Keratinocyte (primary cell): ENCODE measurements at regions not wholly inside any gene's neighbourhood (a gene's known extent, or its start where the extent isn't known, plus 50 kb on each side); places are given as distances from the start of the nearest gene placed in this dataset.

Experiments used
- DNase-seq: peaks from one replicate; pipeline ENCODE4 v3.0.0-alpha.2; 2011; ENCODE audit warnings: low read depth, missing footprints, low spot score
- FAIRE-seq: peaks from 2 replicates; lab custom pipeline; 2011; peaks lifted over from hg19 to GRCh38; lab: Jason Lieb, UNC
- H2AFZ ChIP-seq: 2 replicates; pipeline ENCODE4 v1.6.0; 2012; ENCODE audit warnings: low read length, control low read depth, inconsistent platforms; ENCODE audit not compliant: control insufficient read depth
- H3K27ac ChIP-seq: 2 replicates; pipeline ENCODE4 v1.5.1; 2011; ENCODE audit warnings: low read length; ENCODE audit not compliant: control insufficient read depth, insufficient read depth
- H3K27me3 ChIP-seq: 3 replicates; pipeline ENCODE4 v1.6.0; 2011; ENCODE audit warnings: low read length; ENCODE audit not compliant: control insufficient read depth, insufficient read depth; ENCODE audit errors: extremely low read depth
- H3K36me3 ChIP-seq, 2 experiments: 2 replicates in 1 of 2; 3 replicates in 1 of 2; pipeline ENCODE4 v1.5.1; 2011; ENCODE audit warnings: low read length in 2 of 2, mild to moderate bottlenecking in 1 of 2; ENCODE audit not compliant: control insufficient read depth in 2 of 2, insufficient read depth in 2 of 2; ENCODE audit errors: extremely low read depth in 1 of 2
- H3K4me1 ChIP-seq: 3 replicates; pipeline ENCODE4 v1.5.1; 2011; ENCODE audit warnings: low read length; ENCODE audit not compliant: control insufficient read depth, insufficient read depth; ENCODE audit errors: extremely low read depth
- H3K4me2 ChIP-seq: 3 replicates; pipeline ENCODE4 v1.6.0; 2011; ENCODE audit warnings: low read depth, low read length; ENCODE audit not compliant: control insufficient read depth, insufficient read depth; ENCODE audit errors: extremely low read depth
- H3K4me3 ChIP-seq, 3 experiments: fragments of 200-600 bp in 1 of 3; sonication (generic) in 1 of 3; 2 replicates in 2 of 3; 3 replicates in 1 of 3; pipeline ENCODE4 v1.5.1; 2011 to 2016; ENCODE audit warnings: low read length in 3 of 3, mild to moderate bottlenecking in 3 of 3, control low read depth in 2 of 3, inconsistent platforms in 1 of 3, low read depth in 1 of 3, mixed read lengths in 1 of 3, mixed run types in 1 of 3, moderate library complexity in 1 of 3; ENCODE audit not compliant: control insufficient read depth in 2 of 3, insufficient read depth in 2 of 3; ENCODE audit errors: extremely low read depth in 1 of 3
- H3K79me2 ChIP-seq: 2 replicates; pipeline ENCODE4 v1.6.0; 2012; ENCODE audit warnings: low read length; ENCODE audit not compliant: control insufficient read depth, insufficient read depth
- H3K9ac ChIP-seq: 3 replicates; pipeline ENCODE4 v1.6.0; 2011; ENCODE audit warnings: low read length; ENCODE audit not compliant: control insufficient read depth, insufficient read depth; ENCODE audit errors: extremely low read depth
- H3K9me1 ChIP-seq: 3 replicates; pipeline ENCODE4 v1.6.0; 2011; ENCODE audit warnings: low read length; ENCODE audit not compliant: control insufficient read depth, insufficient read depth; ENCODE audit errors: extremely low read depth
- H3K9me3 ChIP-seq: 2 replicates; pipeline ENCODE4 v1.5.1; 2012; ENCODE audit warnings: low read depth, low read length; ENCODE audit not compliant: control insufficient read depth
- H4K20me1 ChIP-seq: 3 replicates; pipeline ENCODE4 v1.6.0; 2011; ENCODE audit warnings: low read length; ENCODE audit not compliant: control insufficient read depth, insufficient read depth; ENCODE audit errors: extremely low read depth
- EZH2 ChIP-seq: IDR thresholded peaks from one replicate; pipeline ENCODE4 v1.6.1; 2012; ENCODE audit warnings: inconsistent platforms, mild to moderate bottlenecking, low read length, moderate library complexity
- dilution Hi-C: fragments of 300-500 bp; cut with MboI; formaldehyde crosslinking; loops from one replicate; pipeline ENCODE4 v1.7.0; 2020; ENCODE audit warnings: low sequenced_read_pairs; ENCODE audit not compliant: extremely low pct_ligation_motif_present
- TF ChIP-seq, protein P1 (sequence below), 3 experiments: IDR thresholded peaks in 1 of 3; conservative IDR thresholded peaks in 1 of 3; optimal IDR thresholded peaks in 1 of 3; 2 replicates in 2 of 3; 3 replicates in 1 of 3; pipeline versions ENCODE3 to v1.5.1; 2011; ENCODE audit warnings: low read length in 3 of 3, mild to moderate bottlenecking in 3 of 3, moderate library complexity in 2 of 3, control low read depth in 1 of 3, inconsistent platforms in 1 of 3; ENCODE audit not compliant: insufficient read depth in 2 of 3; ENCODE audit errors: extremely low read depth in 1 of 3

DNA sequence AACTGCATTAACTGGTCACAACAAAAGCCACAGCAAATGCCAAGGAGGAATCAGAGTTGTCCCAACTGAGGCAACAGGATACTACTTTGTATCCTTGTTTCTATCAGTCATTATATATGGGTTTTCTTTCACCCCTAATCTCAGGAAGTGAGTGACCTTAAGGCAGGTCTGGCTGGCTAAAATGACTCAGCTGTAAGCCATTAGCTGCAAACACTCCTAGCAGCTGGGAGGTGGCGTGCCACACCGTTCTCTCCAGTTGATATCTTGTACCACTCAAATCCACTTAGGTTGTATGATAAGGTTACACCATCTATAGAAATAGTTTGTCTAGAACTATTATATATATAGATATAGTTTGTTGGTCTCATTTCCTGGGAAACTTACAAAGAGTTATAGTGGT, 171.1 kb upstream of the MC4R start:
- Histone ChIP-seq H3K27me3 (no peaks in the 10 kb centered on the region), H3K36me3 (no peaks in the 10 kb centered on the region), H3K9me1 (no peaks in the 10 kb centered on the region), H2AFZ (no peak overlapping the region), H3K79me2 (no peaks in the 10 kb centered on the region), H3K4me3 (no peak overlapping the region), H3K9ac (no peak overlapping the region), H3K4me2 (no peak overlapping the region), H3K27ac (no peak overlapping the region), H3K9me3 (no peaks in the 10 kb centered on the region), H4K20me1 (no peaks in the 10 kb centered on the region), H3K4me1 (no peaks in the 10 kb centered on the region)
- no peak for DNase-seq
- dilution Hi-C loops, result no loop called here
- TF ChIP-seq, protein P1, sequence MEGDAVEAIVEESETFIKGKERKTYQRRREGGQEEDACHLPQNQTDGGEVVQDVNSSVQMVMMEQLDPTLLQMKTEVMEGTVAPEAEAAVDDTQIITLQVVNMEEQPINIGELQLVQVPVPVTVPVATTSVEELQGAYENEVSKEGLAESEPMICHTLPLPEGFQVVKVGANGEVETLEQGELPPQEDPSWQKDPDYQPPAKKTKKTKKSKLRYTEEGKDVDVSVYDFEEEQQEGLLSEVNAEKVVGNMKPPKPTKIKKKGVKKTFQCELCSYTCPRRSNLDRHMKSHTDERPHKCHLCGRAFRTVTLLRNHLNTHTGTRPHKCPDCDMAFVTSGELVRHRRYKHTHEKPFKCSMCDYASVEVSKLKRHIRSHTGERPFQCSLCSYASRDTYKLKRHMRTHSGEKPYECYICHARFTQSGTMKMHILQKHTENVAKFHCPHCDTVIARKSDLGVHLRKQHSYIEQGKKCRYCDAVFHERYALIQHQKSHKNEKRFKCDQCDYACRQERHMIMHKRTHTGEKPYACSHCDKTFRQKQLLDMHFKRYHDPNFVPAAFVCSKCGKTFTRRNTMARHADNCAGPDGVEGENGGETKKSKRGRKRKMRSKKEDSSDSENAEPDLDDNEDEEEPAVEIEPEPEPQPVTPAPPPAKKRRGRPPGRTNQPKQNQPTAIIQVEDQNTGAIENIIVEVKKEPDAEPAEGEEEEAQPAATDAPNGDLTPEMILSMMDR (optimal IDR thresholded peaks at IDR 0.05 in 1 of 3, IDR thresholded peaks at IDR 0.05 in 1 of 3, conservative IDR thresholded peaks at IDR 0.05 in 1 of 3; ENCODE audit: extremely low read depth in 1 of 3, insufficient read depth in 2 of 3, low read length in 3 of 3), result no peak
- no peak for TF ChIP-seq EZH2
- FAIRE-seq, result no peak

DNA sequence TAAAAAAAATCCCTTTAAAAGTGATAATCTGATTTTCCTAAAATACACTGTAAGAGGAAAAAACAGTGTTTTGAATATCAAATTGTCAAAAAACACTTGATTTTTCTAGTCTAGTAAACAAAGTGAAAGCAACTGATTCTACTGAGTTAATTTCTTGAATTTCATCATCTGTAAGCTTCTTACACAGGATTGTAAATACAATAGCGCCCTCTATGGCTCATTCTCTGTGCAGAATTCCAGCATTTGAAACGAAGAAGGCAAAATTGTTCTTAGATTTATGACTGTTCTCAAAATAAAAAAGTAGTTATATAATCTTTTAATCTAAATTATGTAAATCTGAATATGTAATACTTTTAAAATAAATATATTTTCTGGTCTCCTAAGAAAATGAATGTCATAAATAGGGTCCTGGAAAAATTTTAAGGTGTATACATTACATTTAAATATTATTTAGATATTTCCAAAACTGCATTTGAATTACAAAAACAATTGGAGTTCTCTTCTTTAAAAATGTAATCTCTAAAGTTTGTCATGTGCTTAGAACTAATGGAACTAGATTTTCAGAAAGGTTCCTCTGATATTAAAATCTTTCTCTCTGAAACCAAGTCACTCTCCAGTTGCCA, 176.9 kb upstream of the MC4R start:
- no peaks in the 10 kb centered on the region for H3K36me3 ChIP-seq
- dilution Hi-C loops, result no loop called here
- TF ChIP-seq, protein P1 (optimal IDR thresholded peaks at IDR 0.05 in 1 of 3, IDR thresholded peaks at IDR 0.05 in 1 of 3, conservative IDR thresholded peaks at IDR 0.05 in 1 of 3; ENCODE audit: extremely low read depth in 1 of 3, insufficient read depth in 2 of 3, low read length in 3 of 3), result peak in 2 of 3 experiments; percentile 46 to 67
- TF ChIP-seq EZH2, result no peak
- H3K4me3 ChIP-seq, result no peak overlapping the region
- H3K9ac ChIP-seq, result no peak overlapping the region
- no peak overlapping the region for H2AFZ ChIP-seq
- DNase-seq (peak; percentile 53), FAIRE-seq (no peak)
- H3K4me1 ChIP-seq, result no peaks in the 10 kb centered on the region
- no peaks in the 10 kb centered on the region for H3K9me3 ChIP-seq
- peak overlapping the region; percentile 37 for H3K4me2 ChIP-seq
- H3K27me3 ChIP-seq, result no peaks in the 10 kb centered on the region
- no peak overlapping the region for H3K27ac ChIP-seq
- H3K79me2 ChIP-seq, result no peaks in the 10 kb centered on the region
- no peaks in the 10 kb centered on the region for H4K20me1 ChIP-seq
- H3K9me1 ChIP-seq, result no peaks in the 10 kb centered on the region
